ENCODE measurements at regions not wholly inside any gene's neighbourhood (a gene's known extent, or its start where the extent isn't known, plus 50 kb on each side); places are given as distances from the start of the nearest gene placed in this dataset.

- no peak for TF ChIP-seq CREB1 (IDR thresholded peaks at IDR 0.05; ENCODE audit: low read depth)
- TF ChIP-seq RAD21 (IDR thresholded peaks at IDR 0.05; ENCODE audit: low read depth), result no peak
- no peak for TF ChIP-seq TAF1 (IDR thresholded peaks at IDR 0.05; ENCODE audit: low read depth)
- TF ChIP-seq MAX (IDR thresholded peaks at IDR 0.05), result no peak
- no peak for TF ChIP-seq CEBPB (IDR thresholded peaks at IDR 0.05)
- TF ChIP-seq EP300 (IDR thresholded peaks at IDR 0.05; ENCODE audit: borderline replicate concordance), result no peak
- no peak for TF ChIP-seq ZBTB7A (IDR thresholded peaks at IDR 0.05; ENCODE audit: low read depth)
- TF ChIP-seq EGR1 (IDR thresholded peaks at IDR 0.05), result no peak
These were observed 338.7 kb downstream of the PREX1 start for GRCh38 chr20:48489046-48489463.

All from Ishikawa (cell line).